Ectodermal cell (in vitro differentiated cells): ENCODE measurements at regions not wholly inside any gene's neighbourhood (a gene's known extent, or its start where the extent isn't known, plus 50 kb on each side); places are given as distances from the start of the nearest gene placed in this dataset.

Experiments
- H3K27ac ChIP-seq: 2 replicates; pipeline ENCODE4 v1.7.0; 2013; ENCODE audit warnings: mild to moderate bottlenecking, low read depth, low read length; ENCODE audit not compliant: insufficient read depth, poor library complexity, severe bottlenecking
- H3K27me3 ChIP-seq: 2 replicates; pipeline ENCODE4 v1.7.0; 2013; ENCODE audit warnings: mild to moderate bottlenecking, low read length; ENCODE audit not compliant: insufficient read depth, control insufficient read depth, poor library complexity, severe bottlenecking
- H3K36me3 ChIP-seq: one replicate; pipeline ENCODE4 v1.7.0; 2013; ENCODE audit warnings: low read length; ENCODE audit not compliant: control insufficient read depth, insufficient read depth
- H3K4me1 ChIP-seq: one replicate; pipeline ENCODE4 v1.7.0; 2013; ENCODE audit warnings: low read length; ENCODE audit not compliant: control insufficient read depth, insufficient read depth
- H3K4me3 ChIP-seq: 2 replicates; pipeline ENCODE4 v1.7.0; 2013; ENCODE audit warnings: low read depth, low read length, control low read depth; ENCODE audit not compliant: insufficient read depth
- H3K9me3 ChIP-seq: 2 replicates; pipeline ENCODE4 v1.7.0; 2013; ENCODE audit warnings: mild to moderate bottlenecking, low read length, moderate library complexity; ENCODE audit not compliant: control insufficient read depth
- WGBS, 2 experiments: methylation state at CpG; one replicate each; pipeline ENCODE4 v1.1.7; 2013; ENCODE audit warnings: missing lambda C conversion rate in 2 of 2; 5-methylcytosine and 5-hydroxymethylcytosine counted together

GRCh38 chr2:235127931-235128330 is 176.1 kb downstream of the SH3BP4 start:
- no peak overlapping the region for H3K27ac ChIP-seq
- no peaks in the 10 kb centered on the region for H3K9me3 ChIP-seq
- 91 to 92% methylated on average over 3 of the region's 3 CpGs for WGBS, 2 experiments
- peaks cover 47% of the 10 kb centered on the region for H3K27me3 ChIP-seq
- no peak overlapping the region for H3K4me3 ChIP-seq
- H3K36me3 ChIP-seq: no peaks in the 10 kb centered on the region
- no peaks in the 10 kb centered on the region for H3K4me1 ChIP-seq

GRCh38 chr2:235129850-235130249 is 178.0 kb downstream of the SH3BP4 start:
- Histone ChIP-seq H3K36me3 (no peaks in the 10 kb centered on the region), H3K9me3 (no peaks in the 10 kb centered on the region), H3K4me1 (no peaks in the 10 kb centered on the region), H3K4me3 (no peak overlapping the region), H3K27ac (no peak overlapping the region), H3K27me3 (peaks cover 28% of the 10 kb centered on the region)
- WGBS, 2 experiments: 67 to 76% methylated on average over 3 to 5 of the region's 5 CpGs

- peaks cover 10% of the 10 kb centered on the region for H3K27me3 ChIP-seq
- H3K4me1 ChIP-seq: no peaks in the 10 kb centered on the region
- H3K4me3 ChIP-seq: no peak overlapping the region
- no peaks in the 10 kb centered on the region for H3K9me3 ChIP-seq
- H3K27ac ChIP-seq: no peak overlapping the region
- 89 to 90% methylated on average over 20 to 21 of the region's 21 CpGs for WGBS, 2 experiments
- H3K36me3 ChIP-seq: no peaks in the 10 kb centered on the region
These were observed 179.8 kb downstream of the SH3BP4 start for GRCh38 chr2:235131334-235132305.

GRCh38 chr2:235132651-235133050 is 180.8 kb downstream of the SH3BP4 start:
- Histone ChIP-seq H3K27me3 (peaks cover 6% of the 10 kb centered on the region), H3K9me3 (no peaks in the 10 kb centered on the region), H3K4me1 (no peaks in the 10 kb centered on the region), H3K4me3 (no peak overlapping the region), H3K36me3 (no peaks in the 10 kb centered on the region), H3K27ac (no peak overlapping the region)
- WGBS, 2 experiments: 94 to 98% methylated on average over 2 of the region's 2 CpGs

- Histone ChIP-seq H3K36me3 (no peaks in the 10 kb centered on the region), H3K4me3 (no peak overlapping the region), H3K4me1 (no peaks in the 10 kb centered on the region), H3K9me3 (no peaks in the 10 kb centered on the region), H3K27ac (no peak overlapping the region), H3K27me3 (peaks cover 6% of the 10 kb centered on the region)
- 64 to 65% methylated on average over 2 of the region's 2 CpGs for WGBS, 2 experiments
These were observed 182.0 kb downstream of the SH3BP4 start for GRCh38 chr2:235133837-235134236.

GRCh38 chr2:235134420-235134819 is 182.6 kb downstream of the SH3BP4 start:
- Histone ChIP-seq H3K9me3 (no peaks in the 10 kb centered on the region), H3K27me3 (peaks cover 6% of the 10 kb centered on the region), H3K4me3 (no peak overlapping the region), H3K27ac (no peak overlapping the region), H3K36me3 (no peaks in the 10 kb centered on the region), H3K4me1 (no peaks in the 10 kb centered on the region)
- WGBS, 2 experiments: 90 to 96% methylated on average over 3 of the region's 3 CpGs

- H3K4me1 ChIP-seq: no peaks in the 10 kb centered on the region
- H3K9me3 ChIP-seq: no peaks in the 10 kb centered on the region
- 92 to 97% methylated on average over 4 of the region's 4 CpGs for WGBS, 2 experiments
- no peak overlapping the region for H3K4me3 ChIP-seq
- H3K27ac ChIP-seq: no peak overlapping the region
- H3K36me3 ChIP-seq: no peaks in the 10 kb centered on the region
- H3K27me3 ChIP-seq: peaks cover 6% of the 10 kb centered on the region
These were observed 183.6 kb downstream of the SH3BP4 start for GRCh38 chr2:235135195-235135965.

- Histone ChIP-seq H3K27me3 (peaks cover 6% of the 10 kb centered on the region), H3K4me3 (no peak overlapping the region), H3K36me3 (no peaks in the 10 kb centered on the region), H3K9me3 (no peaks in the 10 kb centered on the region), H3K4me1 (no peaks in the 10 kb centered on the region), H3K27ac (no peak overlapping the region)
- 46 to 48% methylated on average over 17 to 18 of the region's 19 CpGs for WGBS, 2 experiments
These were observed 184.3 kb downstream of the SH3BP4 start for GRCh38 chr2:235135990-235136561.

GRCh38 chr2:235138339-235138738 is 186.5 kb downstream of the SH3BP4 start:
- H3K4me3 ChIP-seq: no peak overlapping the region
- WGBS, 2 experiments: 88 to 95% methylated on average over 10 of the region's 10 CpGs
- H3K4me1 ChIP-seq: no peaks in the 10 kb centered on the region
- H3K36me3 ChIP-seq: no peaks in the 10 kb centered on the region
- H3K27ac ChIP-seq: no peak overlapping the region
- no peaks in the 10 kb centered on the region for H3K9me3 ChIP-seq
- no peaks in the 10 kb centered on the region for H3K27me3 ChIP-seq
